ENCODE measurements at regions not wholly inside any gene's neighbourhood (a gene's known extent, or its start where the extent isn't known, plus 50 kb on each side); places are given as distances from the start of the nearest gene placed in this dataset.

- TF ChIP-seq, protein P1, sequence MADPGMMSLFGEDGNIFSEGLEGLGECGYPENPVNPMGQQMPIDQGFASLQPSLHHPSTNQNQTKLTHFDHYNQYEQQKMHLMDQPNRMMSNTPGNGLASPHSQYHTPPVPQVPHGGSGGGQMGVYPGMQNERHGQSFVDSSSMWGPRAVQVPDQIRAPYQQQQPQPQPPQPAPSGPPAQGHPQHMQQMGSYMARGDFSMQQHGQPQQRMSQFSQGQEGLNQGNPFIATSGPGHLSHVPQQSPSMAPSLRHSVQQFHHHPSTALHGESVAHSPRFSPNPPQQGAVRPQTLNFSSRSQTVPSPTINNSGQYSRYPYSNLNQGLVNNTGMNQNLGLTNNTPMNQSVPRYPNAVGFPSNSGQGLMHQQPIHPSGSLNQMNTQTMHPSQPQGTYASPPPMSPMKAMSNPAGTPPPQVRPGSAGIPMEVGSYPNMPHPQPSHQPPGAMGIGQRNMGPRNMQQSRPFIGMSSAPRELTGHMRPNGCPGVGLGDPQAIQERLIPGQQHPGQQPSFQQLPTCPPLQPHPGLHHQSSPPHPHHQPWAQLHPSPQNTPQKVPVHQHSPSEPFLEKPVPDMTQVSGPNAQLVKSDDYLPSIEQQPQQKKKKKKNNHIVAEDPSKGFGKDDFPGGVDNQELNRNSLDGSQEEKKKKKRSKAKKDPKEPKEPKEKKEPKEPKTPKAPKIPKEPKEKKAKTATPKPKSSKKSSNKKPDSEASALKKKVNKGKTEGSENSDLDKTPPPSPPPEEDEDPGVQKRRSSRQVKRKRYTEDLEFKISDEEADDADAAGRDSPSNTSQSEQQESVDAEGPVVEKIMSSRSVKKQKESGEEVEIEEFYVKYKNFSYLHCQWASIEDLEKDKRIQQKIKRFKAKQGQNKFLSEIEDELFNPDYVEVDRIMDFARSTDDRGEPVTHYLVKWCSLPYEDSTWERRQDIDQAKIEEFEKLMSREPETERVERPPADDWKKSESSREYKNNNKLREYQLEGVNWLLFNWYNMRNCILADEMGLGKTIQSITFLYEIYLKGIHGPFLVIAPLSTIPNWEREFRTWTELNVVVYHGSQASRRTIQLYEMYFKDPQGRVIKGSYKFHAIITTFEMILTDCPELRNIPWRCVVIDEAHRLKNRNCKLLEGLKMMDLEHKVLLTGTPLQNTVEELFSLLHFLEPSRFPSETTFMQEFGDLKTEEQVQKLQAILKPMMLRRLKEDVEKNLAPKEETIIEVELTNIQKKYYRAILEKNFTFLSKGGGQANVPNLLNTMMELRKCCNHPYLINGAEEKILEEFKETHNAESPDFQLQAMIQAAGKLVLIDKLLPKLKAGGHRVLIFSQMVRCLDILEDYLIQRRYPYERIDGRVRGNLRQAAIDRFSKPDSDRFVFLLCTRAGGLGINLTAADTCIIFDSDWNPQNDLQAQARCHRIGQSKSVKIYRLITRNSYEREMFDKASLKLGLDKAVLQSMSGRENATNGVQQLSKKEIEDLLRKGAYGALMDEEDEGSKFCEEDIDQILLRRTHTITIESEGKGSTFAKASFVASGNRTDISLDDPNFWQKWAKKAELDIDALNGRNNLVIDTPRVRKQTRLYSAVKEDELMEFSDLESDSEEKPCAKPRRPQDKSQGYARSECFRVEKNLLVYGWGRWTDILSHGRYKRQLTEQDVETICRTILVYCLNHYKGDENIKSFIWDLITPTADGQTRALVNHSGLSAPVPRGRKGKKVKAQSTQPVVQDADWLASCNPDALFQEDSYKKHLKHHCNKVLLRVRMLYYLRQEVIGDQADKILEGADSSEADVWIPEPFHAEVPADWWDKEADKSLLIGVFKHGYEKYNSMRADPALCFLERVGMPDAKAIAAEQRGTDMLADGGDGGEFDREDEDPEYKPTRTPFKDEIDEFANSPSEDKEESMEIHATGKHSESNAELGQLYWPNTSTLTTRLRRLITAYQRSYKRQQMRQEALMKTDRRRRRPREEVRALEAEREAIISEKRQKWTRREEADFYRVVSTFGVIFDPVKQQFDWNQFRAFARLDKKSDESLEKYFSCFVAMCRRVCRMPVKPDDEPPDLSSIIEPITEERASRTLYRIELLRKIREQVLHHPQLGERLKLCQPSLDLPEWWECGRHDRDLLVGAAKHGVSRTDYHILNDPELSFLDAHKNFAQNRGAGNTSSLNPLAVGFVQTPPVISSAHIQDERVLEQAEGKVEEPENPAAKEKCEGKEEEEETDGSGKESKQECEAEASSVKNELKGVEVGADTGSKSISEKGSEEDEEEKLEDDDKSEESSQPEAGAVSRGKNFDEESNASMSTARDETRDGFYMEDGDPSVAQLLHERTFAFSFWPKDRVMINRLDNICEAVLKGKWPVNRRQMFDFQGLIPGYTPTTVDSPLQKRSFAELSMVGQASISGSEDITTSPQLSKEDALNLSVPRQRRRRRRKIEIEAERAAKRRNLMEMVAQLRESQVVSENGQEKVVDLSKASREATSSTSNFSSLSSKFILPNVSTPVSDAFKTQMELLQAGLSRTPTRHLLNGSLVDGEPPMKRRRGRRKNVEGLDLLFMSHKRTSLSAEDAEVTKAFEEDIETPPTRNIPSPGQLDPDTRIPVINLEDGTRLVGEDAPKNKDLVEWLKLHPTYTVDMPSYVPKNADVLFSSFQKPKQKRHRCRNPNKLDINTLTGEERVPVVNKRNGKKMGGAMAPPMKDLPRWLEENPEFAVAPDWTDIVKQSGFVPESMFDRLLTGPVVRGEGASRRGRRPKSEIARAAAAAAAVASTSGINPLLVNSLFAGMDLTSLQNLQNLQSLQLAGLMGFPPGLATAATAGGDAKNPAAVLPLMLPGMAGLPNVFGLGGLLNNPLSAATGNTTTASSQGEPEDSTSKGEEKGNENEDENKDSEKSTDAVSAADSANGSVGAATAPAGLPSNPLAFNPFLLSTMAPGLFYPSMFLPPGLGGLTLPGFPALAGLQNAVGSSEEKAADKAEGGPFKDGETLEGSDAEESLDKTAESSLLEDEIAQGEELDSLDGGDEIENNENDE (IDR thresholded peaks at IDR 0.05; ENCODE audit: insufficient replicate concordance, low read length), result no peak
- TF ChIP-seq JUND (IDR thresholded peaks at IDR 0.05; ENCODE audit: low read length) (no peak), BRCA1 (IDR thresholded peaks at IDR 0.05; ENCODE audit: low read depth, low read length) (no peak), ZNF274 (IDR thresholded peaks at IDR 0.05; ENCODE audit: borderline replicate concordance, extremely low read depth, low read length) (no peak), TCF12 (IDR thresholded peaks at IDR 0.05; ENCODE audit: low read depth, low read length) (no peak)
These were observed 110.6 kb upstream of the LIMCH1 start (continued) for GRCh38 chr4:41427306-41427882.
